NT2/D1 (cell line): ENCODE measurements at regions not wholly inside any gene's neighbourhood (a gene's known extent, or its start where the extent isn't known, plus 50 kb on each side); places are given as distances from the start of the nearest gene placed in this dataset.

Experiments
- DNase-seq: peaks from one replicate; pipeline ENCODE4 v3.0.0-alpha.2; 2011; ENCODE audit warnings: low read depth, low spot score
- H3K27me3 ChIP-seq: 2 replicates; pipeline ENCODE4 v1.6.0; 2011; ENCODE audit warnings: mild to moderate bottlenecking; ENCODE audit not compliant: insufficient read length, insufficient read depth
- H3K36me3 ChIP-seq: 2 replicates; pipeline ENCODE4 v1.6.1; 2011; ENCODE audit warnings: mild to moderate bottlenecking, low read length, mixed read lengths; ENCODE audit not compliant: insufficient read depth, insufficient read length
- H3K4me1 ChIP-seq: 2 replicates; pipeline ENCODE4 v1.5.1; 2011; ENCODE audit not compliant: insufficient read depth, insufficient read length
- H3K4me3 ChIP-seq: 2 replicates; pipeline ENCODE4 v1.5.1; 2011; ENCODE audit warnings: low read depth; ENCODE audit not compliant: insufficient read length
- H3K9ac ChIP-seq: 2 replicates; pipeline ENCODE4 v1.6.0; 2011; ENCODE audit warnings: low read depth; ENCODE audit not compliant: insufficient read length
- H3K9me3 ChIP-seq: 2 replicates; pipeline ENCODE4 v1.5.1; 2011; ENCODE audit warnings: mild to moderate bottlenecking, low read length; ENCODE audit not compliant: insufficient read depth
- SUZ12 ChIP-seq: IDR thresholded peaks from 2 replicates; pipeline ENCODE4 v1.6.1; 2011; ENCODE audit not compliant: insufficient read length, insufficient read depth; ENCODE audit errors: extremely low read depth
- YY1 ChIP-seq: IDR thresholded peaks from 2 replicates; pipeline ENCODE4 v1.6.1; 2011; ENCODE audit not compliant: insufficient read length, insufficient read depth
- ZNF274 ChIP-seq: IDR thresholded peaks from 2 replicates; pipeline ENCODE4 v1.6.1; 2011; ENCODE audit warnings: mild to moderate bottlenecking, low read depth, low read length

DNA sequence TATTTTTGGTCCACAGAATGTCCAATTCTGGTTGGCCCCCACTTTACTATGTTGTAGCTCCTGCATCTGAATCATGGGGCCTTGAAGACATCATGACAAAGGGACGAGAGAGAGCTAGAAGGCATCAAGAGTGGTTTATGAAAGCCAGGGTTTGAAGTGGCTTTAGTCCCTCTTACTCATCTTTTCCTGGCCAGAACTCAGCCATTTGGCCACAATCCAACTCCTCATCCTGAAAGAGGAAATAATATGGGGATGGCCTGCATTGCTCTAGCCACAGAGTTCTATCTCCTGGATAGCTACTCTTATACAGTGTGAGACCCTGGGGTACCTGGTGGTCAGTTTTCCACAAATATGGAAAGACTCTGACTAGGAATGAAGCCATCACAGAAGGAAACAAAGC, 418.9 kb downstream of the XPNPEP1 start:
- no peak for TF ChIP-seq ZNF274
- no peak for TF ChIP-seq YY1
- no peak for TF ChIP-seq SUZ12
- no peaks in the 10 kb centered on the region for H3K27me3 ChIP-seq
- DNase-seq: no peak
- H3K9ac ChIP-seq: no peak overlapping the region
- no peaks in the 10 kb centered on the region for H3K36me3 ChIP-seq
- 0 out of 2 replicates have a peak, but pooled peaks cover under 1% of the 10 kb centered on the region for H3K9me3 ChIP-seq
- no peak overlapping the region for H3K4me3 ChIP-seq
- H3K4me1 ChIP-seq: no peaks in the 10 kb centered on the region

DNA sequence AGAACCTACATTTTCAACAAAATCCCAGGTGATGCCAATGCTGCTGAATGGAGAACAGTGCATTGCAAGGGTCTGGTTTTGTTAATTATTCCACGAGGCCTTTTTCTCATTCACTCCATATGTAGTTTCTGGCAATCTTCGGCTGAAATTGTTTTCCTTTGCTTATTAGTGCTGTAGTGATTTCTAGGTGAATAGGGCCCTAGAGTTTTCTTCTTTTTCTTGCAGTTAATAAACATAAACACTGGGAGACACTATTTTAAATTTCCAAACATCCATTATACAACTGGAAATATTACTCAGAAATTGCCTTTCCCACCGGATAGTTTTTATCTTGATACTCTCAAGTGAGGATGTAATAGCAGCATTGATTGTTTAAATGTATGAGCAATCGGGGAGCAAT, 435.6 kb downstream of the XPNPEP1 start:
- no peak overlapping the region for H3K9ac ChIP-seq
- H3K9me3 ChIP-seq: 0 out of 2 replicates have a peak, but pooled peaks cover 9% of the 10 kb centered on the region
- H3K36me3 ChIP-seq: no peaks in the 10 kb centered on the region
- H3K4me3 ChIP-seq: no peak overlapping the region
- DNase-seq: no peak
- H3K4me1 ChIP-seq: no peaks in the 10 kb centered on the region
- TF ChIP-seq SUZ12: no peak
- no peaks in the 10 kb centered on the region for H3K27me3 ChIP-seq

DNA sequence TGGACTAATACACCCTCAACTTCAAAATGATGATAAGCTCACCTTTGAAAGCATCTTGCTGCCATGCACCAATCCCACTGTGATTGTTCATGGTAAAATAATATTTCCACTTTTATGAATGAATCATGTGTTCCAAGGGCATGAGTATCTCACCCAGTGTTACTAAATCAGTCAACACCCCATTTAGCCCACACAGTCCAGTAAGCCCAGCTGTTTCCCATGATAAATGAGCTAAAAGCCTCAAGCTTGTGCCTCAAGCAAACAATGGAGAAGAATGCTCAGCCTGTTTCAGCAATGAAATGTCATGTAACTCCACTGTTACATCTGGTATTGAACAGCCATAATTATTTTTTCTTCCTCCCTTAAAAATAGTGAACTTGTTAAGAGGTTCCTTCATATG, 442.5 kb downstream of the XPNPEP1 start:
- no peaks in the 10 kb centered on the region for H3K36me3 ChIP-seq
- H3K4me1 ChIP-seq: no peaks in the 10 kb centered on the region
- H3K4me3 ChIP-seq: no peak overlapping the region
- no peak for TF ChIP-seq YY1
- TF ChIP-seq ZNF274: no peak
- no peak for TF ChIP-seq SUZ12
- no peaks in the 10 kb centered on the region for H3K27me3 ChIP-seq
- no peaks in the 10 kb centered on the region for H3K9me3 ChIP-seq
- no peak overlapping the region for H3K9ac ChIP-seq
- no peak for DNase-seq

DNA sequence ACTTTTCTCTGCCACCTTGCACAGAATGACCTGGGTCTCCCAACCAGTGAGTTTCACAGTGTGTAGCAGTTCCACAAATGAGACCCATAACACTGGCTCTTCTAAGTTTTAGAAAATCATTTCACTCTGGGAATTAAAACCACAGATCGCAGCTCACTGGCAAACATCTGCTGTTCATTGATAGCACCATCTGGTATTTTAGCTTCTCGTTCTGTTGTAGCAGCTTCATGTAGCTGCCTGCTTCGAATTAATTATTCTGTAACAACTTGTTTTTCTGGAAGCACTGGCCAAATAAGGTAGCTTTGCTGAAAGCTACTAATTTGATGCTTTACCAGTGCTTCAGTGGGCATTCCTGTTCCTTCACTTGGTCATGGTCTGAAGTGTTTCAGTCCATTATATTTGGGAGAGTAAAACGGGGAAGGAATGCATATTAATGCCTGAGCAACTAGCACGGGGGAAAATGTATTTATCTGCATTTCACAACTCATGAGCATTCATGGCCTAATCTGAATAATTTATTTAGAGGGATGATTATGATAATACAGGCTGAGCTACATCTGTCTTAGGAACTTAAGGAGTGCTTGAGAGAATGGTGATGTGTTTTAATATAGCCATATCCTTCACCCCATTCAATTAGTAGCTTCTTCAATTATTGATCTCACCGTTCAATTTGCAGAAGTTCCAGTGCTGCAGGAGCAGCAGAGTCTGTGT, 447.4 kb downstream of the XPNPEP1 start:
- Histone ChIP-seq H3K4me3 (no peak overlapping the region), H3K27me3 (no peaks in the 10 kb centered on the region), H3K36me3 (no peaks in the 10 kb centered on the region), H3K9me3 (no peaks in the 10 kb centered on the region), H3K9ac (no peak overlapping the region), H3K4me1 (no peaks in the 10 kb centered on the region)
- TF ChIP-seq ZNF274 (no peak), YY1 (no peak), SUZ12 (no peak)
- no peak for DNase-seq

DNA sequence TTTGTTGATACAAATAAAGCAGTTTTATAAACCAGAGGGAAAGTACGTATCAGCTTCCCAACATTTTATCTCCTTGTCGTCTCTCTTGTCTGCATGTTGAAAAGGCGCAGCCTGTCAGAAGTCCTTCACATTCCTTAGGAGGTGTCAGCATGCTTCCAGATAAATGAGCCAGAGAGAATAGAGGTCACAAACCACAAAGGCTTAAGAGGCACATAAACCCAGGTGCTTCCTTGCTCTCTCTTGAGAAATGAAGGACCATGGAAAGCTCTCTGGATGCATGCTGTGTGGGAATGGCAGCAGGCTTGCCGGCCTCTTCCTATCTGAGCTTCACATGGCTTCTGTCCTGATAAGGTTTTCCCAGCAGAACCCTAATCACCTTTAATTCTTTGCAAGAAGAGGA, 448.5 kb downstream of the XPNPEP1 start:
- TF ChIP-seq YY1 (no peak), SUZ12 (no peak), ZNF274 (no peak)
- peak; percentile 15 for DNase-seq
- H3K27me3 ChIP-seq: no peaks in the 10 kb centered on the region
- no peaks in the 10 kb centered on the region for H3K9me3 ChIP-seq
- H3K4me3 ChIP-seq: no peak overlapping the region
- no peaks in the 10 kb centered on the region for H3K36me3 ChIP-seq
- H3K9ac ChIP-seq: no peak overlapping the region
- H3K4me1 ChIP-seq: no peaks in the 10 kb centered on the region

DNA sequence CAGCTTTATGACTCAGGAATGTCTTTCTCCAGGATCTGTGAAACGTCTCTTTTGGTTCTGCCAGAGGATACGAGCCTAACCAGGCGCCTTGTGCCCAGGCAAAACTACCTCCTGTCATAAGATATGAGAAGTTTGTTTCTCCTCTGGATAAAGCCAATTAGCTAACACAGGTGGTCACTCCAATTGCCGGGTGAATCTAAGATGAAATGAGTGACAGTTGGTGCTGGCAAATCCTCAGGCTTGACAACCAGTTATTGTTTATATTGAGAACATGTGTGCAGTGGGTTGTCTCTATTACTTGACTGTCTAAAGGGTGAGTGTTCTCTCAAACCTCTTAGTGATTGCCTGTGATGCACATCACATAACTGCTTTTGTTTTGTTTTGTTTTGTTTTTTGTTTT, 449.1 kb downstream of the XPNPEP1 start:
- no peak overlapping the region for H3K4me3 ChIP-seq
- H3K9me3 ChIP-seq: no peaks in the 10 kb centered on the region
- no peak for TF ChIP-seq SUZ12
- no peak overlapping the region for H3K9ac ChIP-seq
- DNase-seq: no peak
- no peaks in the 10 kb centered on the region for H3K27me3 ChIP-seq
- H3K36me3 ChIP-seq: no peaks in the 10 kb centered on the region
- H3K4me1 ChIP-seq: no peaks in the 10 kb centered on the region

DNA sequence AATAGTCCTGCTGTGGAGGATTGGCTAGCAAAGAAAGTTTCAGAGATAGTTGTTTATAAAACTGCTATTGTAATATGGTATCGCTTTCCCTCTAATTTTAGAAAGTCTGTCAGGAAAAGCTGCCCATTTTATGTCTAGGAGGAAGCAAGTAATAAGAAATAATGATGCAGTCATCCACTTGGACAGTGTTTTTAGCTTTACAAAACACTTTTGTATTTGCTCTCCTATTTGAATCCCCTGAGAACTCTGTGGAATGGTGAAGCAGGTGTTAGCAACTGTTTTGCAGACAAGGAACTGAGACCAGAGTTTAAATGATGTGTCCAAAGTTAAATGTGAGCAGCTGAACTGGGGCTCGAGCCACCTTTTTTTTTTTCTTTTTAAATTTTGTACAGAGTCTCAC, 455.8 kb downstream of the XPNPEP1 start:
- no peaks in the 10 kb centered on the region for H3K4me1 ChIP-seq
- TF ChIP-seq YY1 (no peak), ZNF274 (no peak), SUZ12 (no peak)
- no peaks in the 10 kb centered on the region for H3K9me3 ChIP-seq
- H3K36me3 ChIP-seq: no peaks in the 10 kb centered on the region
- H3K4me3 ChIP-seq: no peak overlapping the region
- H3K27me3 ChIP-seq: no peaks in the 10 kb centered on the region
- DNase-seq: no peak
- H3K9ac ChIP-seq: no peak overlapping the region
